ENCODE measurements at regions not wholly inside any gene's neighbourhood (a gene's known extent, or its start where the extent isn't known, plus 50 kb on each side); places are given as distances from the start of the nearest gene placed in this dataset.

- TF ChIP-seq GATA2 (IDR thresholded peaks at IDR 0.05; ENCODE audit: low read depth, low read length) (no peak), GATA3 (IDR thresholded peaks at IDR 0.05; ENCODE audit: low read depth, low read length) (no peak)
Observed at GRCh38 chr9:90446200-90446948, 196.2 kb downstream of the DIRAS2 start.

All from SH-SY5Y (cell line).